GM12865 (cell line): ENCODE measurements at regions not wholly inside any gene's neighbourhood (a gene's known extent, or its start where the extent isn't known, plus 50 kb on each side); places are given as distances from the start of the nearest gene placed in this dataset.

Source experiments
- DNase-seq: peaks from one replicate; pipeline ENCODE4 v3.0.0; 2010; ENCODE audit warnings: low read depth
- H3K4me3 ChIP-seq: 2 replicates; pipeline ENCODE4 v1.5.1; 2011; ENCODE audit warnings: mild to moderate bottlenecking, low read depth, low read length, control low read depth
- CTCF ChIP-seq: IDR thresholded peaks from 2 replicates; pipeline ENCODE4 v1.5.1; 2011; ENCODE audit warnings: low read length, control low read depth, low read depth, inconsistent platforms; ENCODE audit not compliant: insufficient read depth; ENCODE audit errors: missing control alignments

GRCh38 chr12:85504164-85504563, 224.1 kb downstream of the ALX1 start:
- no peak for TF ChIP-seq CTCF
- H3K4me3 ChIP-seq = no peak overlapping the region
- no peak for DNase-seq

- H3K4me3 ChIP-seq = no peak overlapping the region
- DNase-seq = no peak
- TF ChIP-seq CTCF = no peak
Measured at GRCh38 chr12:85504624-85505023, 224.6 kb downstream of the ALX1 start.

- H3K4me3 ChIP-seq = no peak overlapping the region
Measured at GRCh38 chr12:85507456-85507855, 227.4 kb downstream of the ALX1 start.

GRCh38 chr12:85509081-85509856, 229.2 kb downstream of the ALX1 start:
- TF ChIP-seq CTCF = no peak
- DNase-seq = no peak
- H3K4me3 ChIP-seq = no peak overlapping the region

More at GRCh38 chr12:85507456-85507855, 227.4 kb downstream of the ALX1 start:
- TF ChIP-seq CTCF = no peak
- no peak for DNase-seq

- no peak for TF ChIP-seq CTCF
- peak; percentile 52 for DNase-seq
- H3K4me3 ChIP-seq = no peak overlapping the region
Measured at GRCh38 chr12:85509857-85510256, 229.8 kb downstream of the ALX1 start.

GRCh38 chr12:85516039-85516438, 236.0 kb downstream of the ALX1 start:
- DNase-seq = no peak
- no peak for TF ChIP-seq CTCF
- no peak overlapping the region for H3K4me3 ChIP-seq

GRCh38 chr12:85516667-85517325, 236.8 kb downstream of the ALX1 start:
- no peak for DNase-seq

More at GRCh38 chr12:85516667-85517325, 236.8 kb downstream of the ALX1 start:
- no peak for TF ChIP-seq CTCF
- H3K4me3 ChIP-seq = no peak overlapping the region
